SU-DHL-6 (cell line): ENCODE measurements at regions not wholly inside any gene's neighbourhood (a gene's known extent, or its start where the extent isn't known, plus 50 kb on each side); places are given as distances from the start of the nearest gene placed in this dataset.

ENCODE experiments used
- H2AFZ ChIP-seq: fragments of 200-600 bp; sonication (generic); 2 replicates; pipeline ENCODE4 v1.6.1; 2014; ENCODE audit warnings: low read depth, mild to moderate bottlenecking, moderate library complexity, mixed read lengths, antibody characterized with exemption, low read length; ENCODE audit not compliant: severe bottlenecking
- H3F3A ChIP-seq: fragments of 200-600 bp; shearing (Covaris generic); 2 replicates; pipeline ENCODE4 v1.6.0; 2016; ENCODE audit warnings: antibody characterized with exemption, mild to moderate bottlenecking; ENCODE audit not compliant: insufficient read depth
- H3K27ac ChIP-seq: fragments of 200-600 bp; sonication (generic); 2 replicates; pipeline ENCODE4 v1.5.1; 2016; ENCODE audit warnings: low read depth, mild to moderate bottlenecking, low read length, moderate library complexity, mixed read lengths
- H3K27me3 ChIP-seq: fragments of 200-600 bp; sonication (generic), shearing (Covaris generic); 2 replicates; pipeline ENCODE4 v1.6.0; 2014; ENCODE audit warnings: mild to moderate bottlenecking, low read length
- H3K36me3 ChIP-seq: fragments of 200-600 bp; sonication (generic); 2 replicates; pipeline ENCODE4 v1.6.1; 2014; ENCODE audit warnings: mild to moderate bottlenecking, low read length, mixed read lengths
- H3K4me2 ChIP-seq: fragments of 300-600, 200-600 bp; shearing (Covaris generic), sonication (generic); 2 replicates; pipeline ENCODE4 v1.6.0; 2014; ENCODE audit warnings: low read length, low read depth, mild to moderate bottlenecking; ENCODE audit not compliant: poor library complexity, severe bottlenecking
- H3K4me3 ChIP-seq: fragments of 200-600 bp; sonication (generic); 2 replicates; pipeline ENCODE4 v1.5.1; 2014; ENCODE audit warnings: antibody characterized with exemption, low read length, mild to moderate bottlenecking, mixed read lengths; ENCODE audit not compliant: insufficient read depth, poor library complexity, severe bottlenecking
- H3K79me2 ChIP-seq: fragments of 200-600 bp; sonication (generic); 2 replicates; pipeline ENCODE4 v1.6.1; 2014; ENCODE audit warnings: mild to moderate bottlenecking, low read length, moderate library complexity; ENCODE audit not compliant: insufficient read depth
- H3K9ac ChIP-seq: fragments of 200-600 bp; sonication (generic); 2 replicates; pipeline ENCODE4 v1.7.0; 2014; ENCODE audit warnings: mild to moderate bottlenecking, low read length
- H3K9me2 ChIP-seq: fragments of 200-600 bp; sonication (generic); replicated peaks from 2 replicates; pipeline ENCODE4 v1.6.1; 2014; ENCODE audit warnings: low read length; ENCODE audit not compliant: insufficient read depth
- H3K9me3 ChIP-seq: fragments of 200-600 bp; sonication (generic); 2 replicates; pipeline ENCODE4 v1.6.1; 2014; ENCODE audit warnings: low read length, mixed read lengths; ENCODE audit not compliant: insufficient read depth
- H4K20me1 ChIP-seq: fragments of 200-600 bp; sonication (generic); 2 replicates; pipeline ENCODE4 v1.6.1; 2014; ENCODE audit warnings: low read depth, mild to moderate bottlenecking, antibody characterized with exemption, low read length, moderate library complexity, mixed read lengths
- EZH2phosphoT487 ChIP-seq: fragments of 200-600 bp; sonication (generic), shearing (Covaris generic); conservative IDR thresholded peaks from 2 replicates; pipeline ENCODE4 v1.6.1; 2018; ENCODE audit warnings: mild to moderate bottlenecking, antibody characterized with exemption, low read length, moderate library complexity, mixed read lengths
- TF ChIP-seq, protein P1 (sequence below): fragments of 200-600 bp; sonication (generic); IDR thresholded peaks from one replicate; pipeline ENCODE4 v1.5.1; 2017; ENCODE audit warnings: antibody characterized with exemption, mild to moderate bottlenecking, low read length, moderate library complexity; ENCODE audit not compliant: insufficient read depth, poor library complexity, severe bottlenecking

DNA sequence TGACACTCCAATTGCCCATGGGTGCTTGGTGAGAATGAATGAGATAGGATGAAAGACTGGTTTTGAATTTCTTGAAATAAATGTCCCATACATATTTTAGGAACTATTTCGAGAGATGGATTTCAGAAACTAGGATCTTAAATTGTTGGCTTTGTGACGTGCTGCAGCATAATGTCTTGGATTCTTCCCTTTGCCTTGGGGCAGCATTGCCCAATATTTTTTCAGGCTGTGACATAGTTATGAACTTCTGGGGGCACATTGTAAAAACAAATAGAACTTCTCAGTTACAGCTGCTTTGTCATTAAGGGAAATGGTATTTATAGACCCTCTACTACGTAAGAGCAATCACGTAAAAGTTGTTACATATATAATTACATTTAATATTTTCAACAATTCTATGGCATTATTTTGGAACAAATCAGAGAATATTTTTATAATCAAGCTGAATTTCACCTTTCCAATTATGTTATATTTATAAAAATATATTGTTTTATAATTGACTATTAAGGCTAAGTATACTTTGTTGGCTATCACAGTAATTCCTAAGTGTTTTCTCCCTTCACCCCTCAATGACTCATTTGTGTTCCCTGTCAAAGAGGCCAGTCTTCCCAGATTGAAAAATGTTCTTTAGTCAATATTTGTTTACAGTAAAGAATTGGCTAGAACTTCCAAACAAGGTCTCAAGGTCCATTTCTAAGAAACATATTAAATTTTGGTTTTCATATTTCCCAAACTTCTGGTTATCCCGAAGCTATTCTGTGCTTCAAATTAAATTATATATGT is 1388.3 kb upstream of the ACO1 start:
- Histone ChIP-seq H3K4me3 (no peak overlapping the region), H3K9ac (no peak overlapping the region), H3F3A (no peaks in the 10 kb centered on the region), H3K79me2 (no peaks in the 10 kb centered on the region), H3K27me3 (no peaks in the 10 kb centered on the region), H3K27ac (no peak overlapping the region), H3K4me2 (no peak overlapping the region), H3K9me2 (no peaks in the 10 kb centered on the region), H2AFZ (no peak overlapping the region), H4K20me1 (no peaks in the 10 kb centered on the region), H3K9me3 (no peaks in the 10 kb centered on the region), H3K36me3 (no peaks in the 10 kb centered on the region)
- TF ChIP-seq, protein P1, sequence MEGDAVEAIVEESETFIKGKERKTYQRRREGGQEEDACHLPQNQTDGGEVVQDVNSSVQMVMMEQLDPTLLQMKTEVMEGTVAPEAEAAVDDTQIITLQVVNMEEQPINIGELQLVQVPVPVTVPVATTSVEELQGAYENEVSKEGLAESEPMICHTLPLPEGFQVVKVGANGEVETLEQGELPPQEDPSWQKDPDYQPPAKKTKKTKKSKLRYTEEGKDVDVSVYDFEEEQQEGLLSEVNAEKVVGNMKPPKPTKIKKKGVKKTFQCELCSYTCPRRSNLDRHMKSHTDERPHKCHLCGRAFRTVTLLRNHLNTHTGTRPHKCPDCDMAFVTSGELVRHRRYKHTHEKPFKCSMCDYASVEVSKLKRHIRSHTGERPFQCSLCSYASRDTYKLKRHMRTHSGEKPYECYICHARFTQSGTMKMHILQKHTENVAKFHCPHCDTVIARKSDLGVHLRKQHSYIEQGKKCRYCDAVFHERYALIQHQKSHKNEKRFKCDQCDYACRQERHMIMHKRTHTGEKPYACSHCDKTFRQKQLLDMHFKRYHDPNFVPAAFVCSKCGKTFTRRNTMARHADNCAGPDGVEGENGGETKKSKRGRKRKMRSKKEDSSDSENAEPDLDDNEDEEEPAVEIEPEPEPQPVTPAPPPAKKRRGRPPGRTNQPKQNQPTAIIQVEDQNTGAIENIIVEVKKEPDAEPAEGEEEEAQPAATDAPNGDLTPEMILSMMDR: no peak
- no peak for TF ChIP-seq EZH2phosphoT487

DNA sequence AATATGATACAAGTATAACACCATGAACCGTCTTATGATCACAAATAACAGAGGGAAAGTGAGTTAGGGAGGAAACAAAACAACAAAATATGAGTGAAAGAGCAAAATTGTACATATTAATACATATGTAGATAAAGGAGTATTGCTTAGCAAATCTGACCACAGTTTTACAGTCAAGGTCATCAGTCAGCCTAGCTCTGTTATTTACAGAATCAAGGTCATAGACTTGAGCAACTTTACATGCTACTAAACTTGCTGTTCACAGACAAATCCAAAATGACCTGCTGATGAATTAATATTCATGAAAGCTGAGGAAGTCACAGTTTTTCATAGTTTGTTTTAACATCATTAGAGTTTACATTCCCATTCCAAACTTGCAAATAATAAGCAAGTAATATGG is 1387.7 kb upstream of the ACO1 start:
- no peak overlapping the region for H3K27ac ChIP-seq
- no peak overlapping the region for H3K4me3 ChIP-seq
- no peaks in the 10 kb centered on the region for H3F3A ChIP-seq
- no peaks in the 10 kb centered on the region for H3K36me3 ChIP-seq
- H3K4me2 ChIP-seq: no peak overlapping the region
- no peak overlapping the region for H3K9ac ChIP-seq
- no peaks in the 10 kb centered on the region for H4K20me1 ChIP-seq
- no peaks in the 10 kb centered on the region for H3K9me2 ChIP-seq
- H3K9me3 ChIP-seq: no peaks in the 10 kb centered on the region
- H3K79me2 ChIP-seq: no peaks in the 10 kb centered on the region
- TF ChIP-seq, protein P1: no peak
- no peak for TF ChIP-seq EZH2phosphoT487
- no peaks in the 10 kb centered on the region for H3K27me3 ChIP-seq
- no peak overlapping the region for H2AFZ ChIP-seq

GRCh38 chr9:30997291-30997690 is 1387.2 kb upstream of the ACO1 start:
- TF ChIP-seq EZH2phosphoT487: no peak
- TF ChIP-seq, protein P1: no peak
- no peak overlapping the region for H3K9ac ChIP-seq
- no peaks in the 10 kb centered on the region for H3K79me2 ChIP-seq
- H3K27me3 ChIP-seq: no peaks in the 10 kb centered on the region
- H2AFZ ChIP-seq: no peak overlapping the region
- H4K20me1 ChIP-seq: no peaks in the 10 kb centered on the region
- no peak overlapping the region for H3K4me3 ChIP-seq
- no peaks in the 10 kb centered on the region for H3F3A ChIP-seq
- no peaks in the 10 kb centered on the region for H3K36me3 ChIP-seq
- no peaks in the 10 kb centered on the region for H3K9me3 ChIP-seq
- H3K9me2 ChIP-seq: no peaks in the 10 kb centered on the region
- H3K4me2 ChIP-seq: no peak overlapping the region
- H3K27ac ChIP-seq: no peak overlapping the region
